Activated CD8-positive, alpha-beta memory T cell treated with anti-CD3 and anti-CD28 coated beads, Interleukin-2, amount 50 U/mL, for 1 hour (primary cell): ENCODE measurements at regions not wholly inside any gene's neighbourhood (a gene's known extent, or its start where the extent isn't known, plus 50 kb on each side); places are given as distances from the start of the nearest gene placed in this dataset.
"Not testable (repeated sequence)": the region's sequence is repeated elsewhere in the genome, so short reads cannot be mapped to it uniquely, and the experiment has no call there.

Source experiments
- DNase-seq: peaks from one replicate; pipeline ENCODE4 v3.0.0-alpha.2; 2020; ENCODE audit errors: extremely low read depth

DNA sequence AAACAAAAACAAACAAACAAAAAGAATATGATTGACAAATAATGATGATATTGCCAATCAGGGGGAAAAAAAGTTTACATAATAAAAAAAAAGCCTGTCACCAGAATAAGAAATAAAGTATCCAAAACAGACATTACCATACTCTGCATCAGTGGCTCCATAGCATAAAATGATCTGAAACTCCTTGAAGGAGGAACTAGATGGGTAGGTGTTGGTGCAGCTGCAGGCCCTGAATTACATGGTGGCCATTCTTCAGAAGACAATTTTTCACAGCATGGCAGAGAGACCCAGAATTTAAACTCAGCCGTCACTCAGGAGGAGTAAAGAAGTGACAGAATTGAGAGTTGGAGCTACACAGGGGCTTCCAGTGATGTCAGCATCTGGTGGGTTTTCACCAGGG lies 60.2 kb downstream of the GLUL start:
- no peak for DNase-seq

DNA sequence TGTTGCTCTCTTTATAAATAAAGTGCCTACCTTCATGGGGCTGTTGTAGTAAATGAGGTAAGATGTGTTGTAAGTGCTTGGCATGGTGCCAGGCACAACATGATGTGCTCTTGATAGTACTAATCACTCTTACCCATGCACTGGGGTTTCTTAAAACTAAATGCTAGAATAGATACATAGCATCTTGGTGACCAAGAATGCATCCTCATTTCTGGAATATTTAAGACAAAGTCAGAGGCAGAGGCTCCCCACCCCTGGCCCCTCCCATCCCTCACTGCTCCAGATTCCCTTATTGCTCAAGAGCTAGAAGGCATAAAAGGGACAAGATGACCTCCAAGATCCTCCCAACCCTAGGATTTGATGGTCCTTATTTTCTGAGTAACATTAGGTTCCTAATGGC lies 61.3 kb downstream of the GLUL start:
- no peak for DNase-seq

DNA sequence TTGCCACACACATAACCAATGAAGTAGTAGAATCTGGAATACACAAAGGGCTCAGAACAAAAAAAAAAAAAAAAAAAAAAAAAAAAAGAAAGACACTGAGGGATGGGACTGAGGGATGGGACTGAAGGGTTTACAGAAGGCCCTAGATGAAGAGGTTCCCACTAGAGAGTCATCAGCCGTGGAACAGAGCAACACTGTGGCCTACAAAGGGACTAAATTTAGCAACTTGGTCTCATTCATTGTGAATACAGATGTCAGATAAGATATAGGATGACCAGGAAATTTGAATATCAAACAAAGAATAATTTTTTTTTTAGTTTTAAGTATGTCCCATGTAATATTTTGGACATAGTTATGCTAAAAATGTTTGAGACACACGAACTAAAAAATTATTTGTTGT lies 62.1 kb downstream of the GLUL start:
- no peak for DNase-seq

DNA sequence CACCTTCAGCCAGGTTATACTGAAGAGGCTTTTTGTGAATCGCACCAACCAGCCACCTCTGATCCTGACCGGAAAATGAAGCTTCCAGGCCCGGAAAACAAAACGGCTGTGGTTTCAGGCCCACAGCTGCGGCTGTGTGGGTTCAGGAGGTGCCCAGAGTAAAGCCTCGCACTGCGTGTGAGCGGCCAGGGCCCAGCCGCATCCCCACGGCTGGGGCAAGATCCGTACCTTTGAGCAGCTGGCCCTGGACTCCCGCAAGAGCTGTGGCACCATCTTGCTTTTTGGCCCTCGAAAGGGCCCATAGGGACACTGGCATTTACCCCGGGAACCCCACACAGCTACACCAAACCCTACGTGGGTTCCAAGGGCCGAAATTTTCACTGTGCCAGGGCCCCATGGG lies 63.0 kb downstream of the GLUL start:
- DNase-seq: no peak

DNA sequence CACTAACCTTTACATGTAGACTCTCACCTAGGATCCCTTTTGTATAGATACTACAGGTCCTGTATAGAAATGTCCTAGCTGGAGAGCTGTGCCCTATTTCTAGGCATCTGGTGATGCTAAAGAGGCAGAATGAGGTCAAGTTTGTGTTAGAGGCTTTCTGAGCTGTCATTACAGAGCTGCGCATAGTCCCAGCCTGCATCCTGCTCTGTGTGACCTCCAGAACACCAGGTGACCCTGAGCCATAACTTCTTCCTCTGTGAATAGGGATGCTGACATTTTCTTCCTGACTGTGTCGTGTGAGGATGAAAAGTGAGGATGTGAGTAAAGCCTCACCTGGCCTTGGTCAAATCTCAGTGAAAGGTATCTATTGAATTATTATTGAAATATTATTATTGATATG lies 66.3 kb downstream of the GLUL start:
- no peak for DNase-seq

DNA sequence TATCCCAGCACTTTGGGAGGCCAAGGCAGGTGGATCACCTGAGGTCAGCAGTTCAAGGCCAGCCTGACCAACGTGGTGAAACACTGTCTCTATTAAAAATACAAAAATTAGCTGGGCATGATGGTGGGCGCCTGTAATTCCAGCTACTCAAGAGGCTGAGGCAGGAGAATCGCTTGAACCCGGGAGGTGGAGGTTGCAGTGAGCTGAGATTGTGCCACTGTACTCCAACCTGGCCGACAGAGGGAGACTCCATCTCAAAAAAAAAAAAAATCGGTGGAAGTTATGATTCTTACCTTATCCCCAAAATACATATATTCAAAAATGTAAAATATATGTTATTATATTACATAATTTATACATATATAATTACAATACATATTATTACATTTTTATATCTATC lies 70.1 kb downstream of the GLUL start:
- DNase-seq: not testable (repeated sequence)

DNA sequence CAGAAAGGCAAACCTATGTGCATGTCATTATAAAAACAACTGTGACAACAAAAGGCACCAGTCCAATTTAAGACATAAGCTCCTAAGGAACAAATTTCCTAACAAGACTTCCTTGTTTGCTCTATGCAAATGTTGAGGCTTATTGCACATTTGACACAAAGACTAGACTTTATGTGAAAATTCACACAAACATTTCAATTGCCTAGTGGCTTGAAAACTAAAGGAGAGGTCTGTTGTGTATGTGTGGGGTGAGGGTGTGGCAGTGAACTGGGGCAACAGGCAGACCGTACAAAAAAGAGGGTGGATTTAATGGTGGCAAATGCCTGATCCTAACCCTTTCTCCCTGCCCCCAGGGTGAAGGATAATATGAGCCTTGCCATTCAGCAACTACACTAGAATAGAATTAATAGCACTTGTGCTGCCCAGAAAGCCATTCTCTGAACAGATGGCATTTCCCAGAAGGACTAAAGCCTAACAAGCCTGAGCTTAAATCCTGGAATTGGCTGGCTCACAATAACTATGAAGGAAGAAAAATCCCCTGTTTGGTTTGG lies 73.9 kb downstream of the GLUL start:
- DNase-seq: no peak

DNA sequence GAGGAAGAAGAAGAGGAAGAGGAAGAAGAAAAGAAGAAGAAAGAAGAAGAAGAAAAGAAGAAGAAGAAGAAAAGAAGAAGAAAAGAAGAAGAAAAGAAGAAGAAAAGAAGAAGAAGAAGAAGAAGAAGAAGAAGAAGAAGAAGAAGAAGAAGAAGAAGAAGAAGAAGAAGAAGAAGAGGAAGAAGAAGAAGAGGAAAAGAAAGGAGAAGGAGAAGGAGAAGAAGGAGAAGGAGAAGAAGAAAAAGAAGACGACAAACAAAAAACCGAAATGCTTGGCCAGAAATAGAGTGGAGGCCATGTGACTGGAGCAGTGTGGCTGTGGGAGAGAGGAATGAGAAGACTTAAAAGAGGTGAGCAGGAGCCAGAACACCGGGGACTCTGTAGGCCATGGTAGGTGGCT lies 75.1 kb downstream of the GLUL start:
- not testable (repeated sequence) for DNase-seq

DNA sequence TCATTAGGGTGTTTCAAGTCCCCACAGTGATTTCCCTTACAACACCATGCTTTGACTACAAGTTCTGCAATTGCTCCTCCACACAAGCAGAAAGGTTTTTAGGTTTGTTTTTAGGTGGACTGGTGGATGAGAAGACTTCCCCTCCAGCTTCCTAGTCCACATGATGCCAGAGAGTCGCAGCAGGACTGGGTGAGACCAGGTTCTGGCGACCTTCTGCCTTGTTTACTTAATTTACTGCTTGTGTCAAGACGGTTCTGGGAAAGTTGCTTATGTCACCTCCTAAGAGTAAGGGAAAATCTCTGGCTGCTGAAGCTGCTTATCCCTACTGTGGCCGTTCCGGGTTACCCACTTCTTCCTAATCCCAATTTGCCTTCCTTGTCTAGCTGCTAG lies 76.4 kb downstream of the GLUL start:
- no peak for DNase-seq

DNA sequence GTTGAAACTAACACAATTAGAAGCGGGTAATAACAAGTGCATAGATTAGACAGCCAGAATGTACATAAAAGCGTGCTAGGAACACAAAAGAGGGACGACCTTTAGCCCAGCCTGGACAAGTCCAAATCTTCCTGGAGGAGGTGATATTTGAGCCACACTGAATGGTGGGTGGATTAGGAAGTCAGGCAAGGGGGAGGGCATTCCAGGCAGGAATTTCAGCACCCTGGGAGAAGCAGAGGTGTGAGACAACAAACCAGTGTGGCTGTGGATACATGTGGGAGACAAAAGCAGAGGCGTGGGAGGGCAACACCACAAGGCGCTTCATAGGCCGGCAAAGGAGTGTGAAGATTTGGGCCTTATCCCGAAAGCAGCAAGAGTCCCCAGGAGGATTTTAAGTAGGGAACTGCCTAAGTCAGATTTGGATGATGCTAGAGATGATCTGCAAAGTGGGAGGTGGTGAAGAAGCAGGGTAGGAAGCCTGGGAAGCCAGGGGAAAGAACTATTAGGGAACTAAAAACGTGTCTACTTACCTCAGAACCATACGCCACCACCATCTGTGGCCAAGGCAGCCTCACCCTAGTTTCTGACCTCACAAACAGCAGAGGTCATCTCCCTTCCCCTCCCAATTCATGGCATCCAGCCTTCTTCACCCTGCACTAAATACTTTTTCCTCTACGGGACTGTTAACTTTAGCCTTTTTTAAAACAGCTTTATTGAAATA lies 81.8 kb downstream of the GLUL start:
- no peak for DNase-seq

DNA sequence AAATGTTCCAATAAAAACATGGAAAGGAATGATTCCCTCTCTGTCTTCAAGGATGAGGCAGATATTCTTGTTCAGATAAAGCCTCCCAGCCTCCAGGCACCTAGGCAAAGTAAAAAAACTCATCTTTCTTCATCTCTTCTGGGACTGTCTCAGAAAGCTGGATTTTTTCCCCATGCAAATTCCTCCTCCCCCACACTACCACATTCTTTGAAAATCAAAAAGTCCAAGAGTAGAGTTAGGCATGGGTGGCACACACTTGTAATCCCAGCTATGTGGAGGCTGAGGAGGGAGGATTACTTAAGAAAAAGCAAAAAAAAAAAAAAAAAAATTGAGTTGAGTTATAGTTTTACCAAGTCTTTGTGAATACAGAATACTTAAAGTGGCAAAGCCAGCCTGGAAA lies 82.8 kb downstream of the GLUL start:
- no peak for DNase-seq

DNA sequence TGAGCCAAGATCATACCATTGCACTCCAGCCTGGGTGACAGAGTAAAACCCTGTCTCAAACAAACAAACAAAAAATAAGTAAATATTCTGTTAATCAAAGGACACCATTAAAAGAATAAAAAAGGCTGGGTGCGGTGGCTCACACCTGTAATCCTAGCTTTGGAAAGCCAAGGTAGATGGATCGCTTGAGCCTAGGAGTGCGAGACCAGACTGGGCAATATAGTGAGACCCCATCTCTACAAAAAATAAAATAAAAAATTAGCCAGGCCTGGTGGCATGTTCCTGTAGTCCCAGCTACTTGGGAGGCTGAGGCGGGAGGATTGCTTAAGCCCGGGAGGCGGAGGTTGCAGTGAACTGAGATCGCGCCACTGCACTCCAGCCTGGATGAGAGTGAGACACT lies 84.1 kb downstream of the GLUL start:
- not testable (repeated sequence) for DNase-seq

DNA sequence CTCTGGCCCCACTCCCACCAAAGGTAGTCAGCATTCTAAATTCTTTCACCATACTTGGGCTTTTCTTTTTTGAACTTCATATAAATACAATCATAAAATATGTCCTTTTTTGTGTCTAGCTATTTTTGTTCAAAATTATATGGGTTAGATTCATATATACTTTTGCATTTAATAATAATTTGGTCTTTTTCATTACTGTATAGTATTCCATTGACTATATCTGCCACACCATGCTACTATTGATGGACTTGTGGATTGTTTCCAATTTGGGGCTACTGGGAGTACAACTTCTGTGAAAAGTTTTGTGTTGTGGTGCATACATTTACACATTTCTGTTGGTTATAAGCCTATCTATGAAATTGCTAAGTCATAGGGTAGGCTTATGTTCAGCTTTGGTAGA lies 85.7 kb downstream of the GLUL start:
- no peak for DNase-seq

DNA sequence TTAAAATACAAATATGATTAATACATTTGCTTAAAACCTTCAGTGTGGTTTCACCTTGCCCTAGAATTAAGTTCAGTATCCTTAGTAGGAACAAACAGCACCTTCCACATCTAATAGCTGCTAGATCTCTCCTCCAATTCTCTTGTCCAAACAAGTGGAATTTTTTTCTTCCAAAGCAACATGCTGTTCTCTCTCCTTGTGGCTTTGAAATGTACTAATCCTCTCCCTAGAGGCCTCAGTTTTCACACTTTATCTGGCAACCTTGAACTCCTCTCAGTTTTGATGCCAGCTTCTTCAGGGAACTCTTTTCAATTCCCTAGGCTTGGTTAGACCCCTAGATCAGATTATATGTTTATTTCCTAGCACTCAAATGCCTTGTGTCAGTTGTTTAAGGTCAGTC lies 87.0 kb downstream of the GLUL start:
- no peak for DNase-seq

DNA sequence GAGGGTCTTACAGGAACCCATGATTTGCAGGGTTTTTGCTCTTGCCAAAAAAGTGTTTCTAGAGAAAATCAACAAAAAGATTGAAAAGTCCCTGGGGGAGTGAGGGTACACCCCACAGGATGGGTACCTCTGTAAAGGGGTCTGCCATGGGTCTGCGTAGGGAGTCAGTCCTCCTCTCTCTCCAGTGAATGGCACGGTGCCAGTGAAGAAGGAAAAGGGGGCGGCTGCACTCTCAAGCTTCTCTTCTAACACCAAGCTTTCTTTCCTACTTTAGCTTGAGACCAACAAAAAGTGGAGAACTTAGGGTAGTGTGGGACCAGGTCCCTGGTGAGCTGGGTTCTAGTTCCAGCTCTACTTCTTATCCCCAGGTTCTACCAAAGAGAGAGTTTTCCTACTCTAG lies 87.4 kb downstream of the GLUL start:
- no peak for DNase-seq

DNA sequence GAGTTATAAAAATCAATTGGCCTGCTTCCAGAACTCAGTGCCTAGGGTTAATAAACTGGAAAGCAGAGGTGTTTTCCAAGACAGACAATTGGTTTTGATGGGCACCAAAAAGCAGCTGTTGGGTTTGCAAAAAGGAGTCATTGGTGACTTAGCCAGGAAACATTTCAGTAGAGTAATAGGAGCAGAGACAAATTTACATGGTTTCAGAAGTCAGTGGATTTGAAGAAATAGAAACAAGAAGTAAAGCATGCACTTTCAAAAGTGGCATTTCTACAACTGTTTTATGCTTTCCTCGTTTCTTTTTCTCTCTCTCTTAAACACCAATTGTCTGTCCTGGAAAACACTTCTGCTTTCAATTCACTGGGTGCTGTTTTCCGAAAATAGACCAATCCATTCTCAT lies 87.8 kb downstream of the GLUL start:
- DNase-seq: no peak

DNA sequence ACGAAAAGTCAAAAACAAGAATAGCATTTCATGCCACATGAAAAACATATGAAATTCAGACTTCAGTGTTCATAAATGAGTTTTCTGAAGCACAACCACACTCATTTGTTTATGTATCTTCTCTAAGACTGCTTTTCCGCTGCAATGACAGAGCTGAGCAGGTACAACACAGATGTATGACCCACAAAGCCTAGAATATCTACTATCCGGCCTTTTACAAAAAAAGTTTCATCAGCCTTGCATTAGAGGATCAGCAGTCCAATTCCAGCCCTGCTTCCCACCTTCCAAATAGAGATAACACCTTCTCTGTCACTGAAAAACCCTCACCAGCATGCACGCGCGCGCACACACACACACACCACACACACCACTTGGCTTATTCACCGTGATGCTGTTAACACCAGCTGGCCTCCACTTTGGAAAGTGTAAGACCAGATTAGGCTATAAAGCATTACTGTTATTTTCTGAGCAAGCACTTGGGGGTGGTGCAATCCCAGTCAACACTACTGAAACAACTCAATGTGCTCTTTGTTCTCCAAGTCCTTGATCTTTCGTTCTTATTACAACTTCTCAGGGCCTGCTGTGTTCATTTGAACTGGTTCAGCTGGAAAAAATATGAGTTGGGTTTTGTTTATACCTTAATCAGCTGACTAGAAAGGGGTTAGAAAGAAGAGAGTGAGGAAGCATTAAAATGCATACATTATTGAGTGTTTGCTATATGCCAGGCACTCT lies 90.0 kb downstream of the GLUL start:
- no peak for DNase-seq

DNA sequence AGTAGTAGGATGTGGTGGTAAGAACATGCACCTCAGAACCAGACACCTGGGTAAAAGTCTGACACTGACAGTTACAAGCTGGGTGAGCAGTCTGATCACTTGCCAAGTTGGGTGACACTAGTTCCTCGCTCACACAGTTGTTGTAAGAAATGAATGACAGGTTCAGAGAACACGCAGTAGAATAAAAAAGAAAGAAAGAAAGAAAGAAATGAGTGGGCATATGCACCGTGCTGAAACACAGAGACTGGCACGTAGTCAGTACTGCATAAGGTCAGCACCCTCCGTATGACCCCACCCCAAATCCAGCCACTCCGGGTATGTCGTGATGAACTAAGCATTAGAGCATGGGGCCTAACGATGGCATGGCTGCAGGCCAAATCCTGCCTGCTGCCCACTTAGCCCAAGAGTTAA lies 90.6 kb downstream of the GLUL start:
- DNase-seq: no peak

DNA sequence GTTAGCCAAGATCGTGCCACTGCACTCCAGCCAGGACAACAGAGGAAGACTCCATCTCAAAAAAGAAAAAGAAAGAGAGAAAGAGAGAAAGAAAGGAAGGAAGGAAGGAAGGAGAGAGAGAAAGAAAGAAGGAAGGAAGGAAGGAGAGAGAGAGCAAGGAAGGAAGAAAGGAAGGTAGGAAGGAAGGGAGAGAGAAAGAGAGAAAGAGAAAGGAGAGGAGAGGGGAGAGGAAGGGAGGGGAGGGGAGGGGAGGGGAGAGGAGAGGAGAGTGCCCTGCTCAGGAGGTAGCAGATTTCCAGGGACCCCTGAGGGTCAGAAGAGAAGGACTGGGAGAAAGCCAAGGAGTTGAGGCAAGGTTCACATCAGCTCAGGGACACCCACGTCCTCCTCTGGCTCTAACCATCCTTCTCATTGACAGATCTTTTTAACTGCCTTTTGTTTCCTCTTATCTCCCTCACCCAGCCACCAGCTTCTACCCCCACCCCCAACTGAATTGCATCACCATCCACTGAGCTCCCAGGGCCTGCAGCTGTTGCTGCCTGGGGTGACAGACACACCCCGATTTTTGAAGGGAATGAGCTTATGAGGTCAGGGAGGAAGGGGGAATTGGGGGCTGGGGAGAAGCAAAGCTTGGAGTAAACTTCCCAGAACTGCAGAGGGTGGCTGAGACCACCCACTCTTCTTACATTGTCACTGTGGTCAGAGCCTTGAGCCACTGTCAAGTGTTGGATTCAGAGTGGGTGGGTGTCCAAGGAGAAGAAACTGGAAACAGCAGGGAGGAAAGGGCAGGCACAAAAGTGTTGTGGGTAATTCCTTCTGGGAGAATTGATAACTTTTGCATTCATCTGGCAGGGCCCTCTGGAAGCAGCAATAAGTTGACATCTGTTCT lies 91.6 kb downstream of the GLUL start:
- DNase-seq: no peak

DNA sequence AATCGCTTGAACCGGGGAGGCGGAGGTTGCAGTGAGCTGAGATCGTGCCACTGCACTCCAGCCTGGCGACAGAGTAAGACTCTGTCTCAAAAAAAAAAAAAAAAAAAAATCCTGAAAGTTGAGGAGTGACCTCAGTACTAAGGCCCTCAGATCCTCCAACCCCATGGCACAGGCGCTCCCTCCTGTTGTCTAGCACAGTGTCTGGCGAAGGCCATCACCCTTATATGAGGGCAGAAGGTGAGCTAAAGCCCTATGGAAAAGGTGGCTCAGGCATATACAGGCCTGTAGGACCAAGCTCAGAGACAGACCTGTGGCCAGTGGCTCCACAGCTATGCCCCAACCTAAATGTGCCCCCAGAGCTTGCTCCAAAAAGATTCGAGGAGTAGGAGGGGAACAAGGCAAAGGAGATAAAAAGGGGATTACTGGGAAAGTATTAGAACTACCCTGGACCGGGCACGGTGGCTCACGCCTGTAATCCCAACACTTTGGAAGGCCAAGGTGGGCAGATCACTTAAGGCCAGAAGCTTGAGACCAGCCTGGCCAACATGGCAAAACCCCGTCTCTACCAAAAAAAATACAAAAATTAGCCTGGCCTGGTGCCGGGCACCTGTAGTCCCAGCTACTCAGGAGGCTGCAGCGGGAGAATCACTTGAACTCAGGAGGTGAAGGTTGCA lies 92.4 kb downstream of the GLUL start:
- DNase-seq: not testable (repeated sequence)

DNA sequence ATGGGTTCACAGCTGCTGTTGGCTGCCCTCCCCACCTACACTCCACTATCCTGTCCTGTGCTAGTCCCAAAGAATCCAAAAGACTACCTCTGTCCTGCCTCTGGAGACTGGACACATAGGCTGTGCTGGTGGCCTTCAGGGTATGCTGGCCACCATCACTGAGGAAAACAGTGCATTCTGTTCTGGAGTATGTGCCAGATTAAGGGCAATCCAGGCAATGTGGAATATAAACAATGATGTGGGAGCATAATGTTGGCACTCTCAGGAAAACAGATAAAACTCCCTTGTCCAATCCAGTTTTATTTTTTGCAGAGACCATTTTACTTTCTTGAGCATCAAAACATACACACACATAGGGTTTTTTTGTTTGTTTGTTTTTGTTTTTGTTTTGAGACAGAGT lies 94.3 kb downstream of the GLUL start:
- no peak for DNase-seq

DNA sequence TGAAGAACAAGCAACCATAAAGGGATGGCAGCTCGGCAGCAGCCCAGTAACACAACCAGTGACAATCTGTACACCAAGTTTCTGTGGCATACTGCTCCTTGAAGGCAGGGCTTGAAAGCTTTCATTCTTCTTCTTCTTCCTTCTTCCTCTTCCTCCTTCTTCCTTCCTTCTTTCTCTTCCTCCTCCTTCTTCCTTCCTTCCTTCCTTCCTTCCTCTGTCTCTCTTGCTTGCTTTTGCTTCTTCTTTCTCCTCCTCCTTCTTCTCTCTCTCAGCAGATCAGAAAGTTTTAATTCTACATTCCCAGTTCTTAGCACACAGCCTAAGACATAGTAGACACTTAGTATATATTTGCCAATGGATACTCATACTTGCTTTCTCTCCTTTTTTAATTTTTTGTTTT lies 95.9 kb downstream of the GLUL start:
- DNase-seq: no peak
